HCT116 (cell line): ENCODE measurements at regions not wholly inside any gene's neighbourhood (a gene's known extent, or its start where the extent isn't known, plus 50 kb on each side); places are given as distances from the start of the nearest gene placed in this dataset.

Source experiments
- CTCF ChIP-seq, 3 experiments: fragments of 200-600 bp in 1 of 3; sonication (generic) in 1 of 3; IDR thresholded peaks in 2 of 3; conservative IDR thresholded peaks in 1 of 3; 2 replicates each; pipeline ENCODE4 v1.5.1; 2012 to 2017; ENCODE audit warnings: low read depth in 2 of 3, low read length in 2 of 3, antibody characterized with exemption in 1 of 3, borderline replicate concordance in 1 of 3, control low read depth in 1 of 3, mild to moderate bottlenecking in 1 of 3, mixed read lengths in 1 of 3, mixed run types in 1 of 3, moderate library complexity in 1 of 3; ENCODE audit not compliant: insufficient read depth in 1 of 3
- EZH2 ChIP-seq: fragments of 200-600 bp; sonication (generic); IDR thresholded peaks from 2 replicates; pipeline ENCODE4 v1.6.1; 2017; ENCODE audit warnings: antibody characterized with exemption, mixed run types
- POLR2A ChIP-seq: IDR thresholded peaks from 2 replicates; pipeline ENCODE4 v1.7.0; 2011; ENCODE audit warnings: borderline replicate concordance; ENCODE audit not compliant: insufficient read depth, insufficient read length; ENCODE audit errors: extremely low read depth
- RAD21 ChIP-seq: IDR thresholded peaks from 2 replicates; pipeline ENCODE4 v1.6.1; 2012; ENCODE audit warnings: low read depth, mild to moderate bottlenecking
- SP1 ChIP-seq: IDR thresholded peaks from 2 replicates; pipeline ENCODE4 v1.6.1; 2012; ENCODE audit warnings: low read depth
- TCF7L2 ChIP-seq: IDR thresholded peaks from 2 replicates; pipeline ENCODE4 v1.7.0; 2011; ENCODE audit warnings: borderline replicate concordance, inconsistent platforms; ENCODE audit not compliant: insufficient read depth, insufficient read length; ENCODE audit errors: extremely low read depth
- YY1 ChIP-seq: IDR thresholded peaks from 2 replicates; pipeline ENCODE4 v1.6.1; 2011; ENCODE audit warnings: low read length, low read depth, moderate library complexity, mild to moderate bottlenecking; ENCODE audit not compliant: insufficient replicate concordance; ENCODE audit errors: extremely low read depth
- ZNF274 ChIP-seq: fragments of 200-500 bp; sonication (Bioruptor generic); IDR thresholded peaks from 2 replicates; pipeline ENCODE4 v1.6.1; 2014; ENCODE audit warnings: mild to moderate bottlenecking, low read depth, low read length, inconsistent platforms
- TF ChIP-seq, protein P1 (sequence below): IDR thresholded peaks from 2 replicates; pipeline ENCODE4 v1.6.1; 2011; ENCODE audit warnings: mild to moderate bottlenecking, low read length, moderate library complexity; ENCODE audit not compliant: insufficient replicate concordance; ENCODE audit errors: extremely low read depth

DNA sequence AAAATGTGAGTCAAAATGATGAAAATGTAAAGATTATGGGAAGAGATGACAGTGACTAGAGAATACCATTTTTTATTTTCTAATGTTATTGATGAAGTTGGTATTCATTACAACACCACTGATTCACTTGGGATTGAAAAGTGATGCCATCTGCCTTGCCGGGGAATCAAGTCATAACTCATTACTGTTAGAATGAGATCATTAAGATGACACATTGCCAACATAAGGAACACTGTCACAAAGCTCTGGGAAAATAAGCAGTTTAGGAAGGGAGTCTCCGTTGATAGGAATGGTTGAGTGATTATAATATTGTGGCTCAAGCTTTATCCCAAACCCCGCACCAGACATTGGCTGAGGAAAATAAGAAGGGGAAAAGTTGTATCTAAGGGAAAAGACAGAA, 121.5 kb upstream of the PLPP4 start:
- TF ChIP-seq CTCF (IDR thresholded peaks at IDR 0.05 in 2 of 3, conservative IDR thresholded peaks at IDR 0.05 in 1 of 3; ENCODE audit: borderline replicate concordance in 1 of 3, insufficient read depth in 1 of 3, low read depth in 2 of 3, low read length in 2 of 3) (no peak), RAD21 (no peak), TCF7L2 (no peak), YY1 (no peak), POLR2A (no peak), SP1 (no peak), EZH2 (0 out of 2 replicates have a peak, but pooled peaks have one; percentile 47), ZNF274 (no peak)
- TF ChIP-seq, protein P1, sequence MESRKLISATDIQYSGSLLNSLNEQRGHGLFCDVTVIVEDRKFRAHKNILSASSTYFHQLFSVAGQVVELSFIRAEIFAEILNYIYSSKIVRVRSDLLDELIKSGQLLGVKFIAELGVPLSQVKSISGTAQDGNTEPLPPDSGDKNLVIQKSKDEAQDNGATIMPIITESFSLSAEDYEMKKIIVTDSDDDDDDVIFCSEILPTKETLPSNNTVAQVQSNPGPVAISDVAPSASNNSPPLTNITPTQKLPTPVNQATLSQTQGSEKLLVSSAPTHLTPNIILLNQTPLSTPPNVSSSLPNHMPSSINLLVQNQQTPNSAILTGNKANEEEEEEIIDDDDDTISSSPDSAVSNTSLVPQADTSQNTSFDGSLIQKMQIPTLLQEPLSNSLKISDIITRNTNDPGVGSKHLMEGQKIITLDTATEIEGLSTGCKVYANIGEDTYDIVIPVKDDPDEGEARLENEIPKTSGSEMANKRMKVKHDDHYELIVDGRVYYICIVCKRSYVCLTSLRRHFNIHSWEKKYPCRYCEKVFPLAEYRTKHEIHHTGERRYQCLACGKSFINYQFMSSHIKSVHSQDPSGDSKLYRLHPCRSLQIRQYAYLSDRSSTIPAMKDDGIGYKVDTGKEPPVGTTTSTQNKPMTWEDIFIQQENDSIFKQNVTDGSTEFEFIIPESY: no peak
